GM18868 (cell line): ENCODE measurements at regions not wholly inside any gene's neighbourhood (a gene's known extent, or its start where the extent isn't known, plus 50 kb on each side); places are given as distances from the start of the nearest gene placed in this dataset.
"Not testable (repeated sequence)": the region's sequence is repeated elsewhere in the genome, so short reads cannot be mapped to it uniquely, and the experiment has no call there.

ENCODE experiments used
- ATAC-seq: cut with Tn5 transposase; IDR thresholded peaks from one replicate; pipeline ENCODE4 v1.9.1; 2021; ENCODE audit warnings: mild to moderate bottlenecking, moderate library complexity; ENCODE audit not compliant: unreplicated experiment

GRCh38 chr12:60644076-60644475, 1048.2 kb downstream of the SLC16A7 start:
- no peak for ATAC-seq

- no peak for ATAC-seq
Measured at GRCh38 chr12:60666895-60667294, 1071.1 kb downstream of the SLC16A7 start.

- no peak for ATAC-seq
Measured at GRCh38 chr12:60672949-60673348, 1077.1 kb downstream of the SLC16A7 start.

GRCh38 chr12:60684988-60685655, 1089.3 kb downstream of the SLC16A7 start:
- ATAC-seq = no peak

GRCh38 chr12:60689137-60689536, 1093.3 kb downstream of the SLC16A7 start:
- ATAC-seq = no peak

- ATAC-seq = no peak
Measured at GRCh38 chr12:60693019-60693626, 1097.3 kb downstream of the SLC16A7 start.

- ATAC-seq = no peak
Measured at GRCh38 chr12:60704171-60704914, 1108.5 kb downstream of the SLC16A7 start.

- ATAC-seq = no peak
Measured at GRCh38 chr12:60710246-60710645, 1114.4 kb downstream of the SLC16A7 start.

- ATAC-seq = no peak
Measured at GRCh38 chr12:60714141-60714900, 1118.5 kb downstream of the SLC16A7 start.

- no peak for ATAC-seq
Measured at GRCh38 chr12:60724475-60724874, 1128.6 kb downstream of the SLC16A7 start.

GRCh38 chr12:60724984-60725383, 1129.2 kb downstream of the SLC16A7 start:
- ATAC-seq = no peak

- ATAC-seq = peak; percentile 98
Measured at GRCh38 chr12:60752589-60752988, 1156.8 kb downstream of the SLC16A7 start.

GRCh38 chr12:60758224-60758623, 1162.4 kb downstream of the SLC16A7 start:
- no peak for ATAC-seq

- no peak for ATAC-seq
Measured at GRCh38 chr12:60760965-60761364, 1165.1 kb downstream of the SLC16A7 start.

GRCh38 chr12:60801166-60801565, 1205.3 kb downstream of the SLC16A7 start:
- ATAC-seq = not testable (repeated sequence)

- no peak for ATAC-seq
Measured at GRCh38 chr12:60803147-60803546, 1207.3 kb downstream of the SLC16A7 start.

GRCh38 chr12:60805364-60805763, 1209.5 kb downstream of the SLC16A7 start:
- no peak for ATAC-seq

GRCh38 chr12:60819794-60820193, 1224.0 kb downstream of the SLC16A7 start:
- no peak for ATAC-seq

- no peak for ATAC-seq
Measured at GRCh38 chr12:60822580-60822979, 1226.8 kb downstream of the SLC16A7 start.

GRCh38 chr12:60830381-60830780, 1234.6 kb downstream of the SLC16A7 start:
- ATAC-seq = no peak

GRCh38 chr12:60832290-60832689, 1236.5 kb downstream of the SLC16A7 start:
- no peak for ATAC-seq
